ENCODE measurements at regions not wholly inside any gene's neighbourhood (a gene's known extent, or its start where the extent isn't known, plus 50 kb on each side); places are given as distances from the start of the nearest gene placed in this dataset.
A peak's percentile ranks its signal among the peaks of the same experiment; 100 is the strongest.

DNA sequence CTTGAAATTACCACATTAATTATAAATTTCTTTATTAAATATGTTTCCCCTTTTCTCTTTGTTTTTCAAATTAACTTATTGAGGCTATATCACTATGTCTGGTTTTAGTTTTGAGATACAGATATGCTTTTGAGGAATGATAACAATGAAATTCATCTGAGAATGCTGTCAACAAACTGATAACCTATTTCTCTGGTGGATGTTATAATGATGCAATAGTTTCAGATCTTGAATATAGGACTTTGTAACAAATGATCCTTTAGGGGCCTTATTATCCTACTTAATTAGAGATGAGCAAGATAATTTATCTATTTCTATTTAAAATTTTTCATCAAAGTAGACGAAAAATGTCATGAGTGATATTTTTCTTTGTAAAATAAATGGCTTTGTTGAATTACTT is 123.7 kb downstream of the MAGEB17 start (continued):
- TF ChIP-seq, protein P1, sequence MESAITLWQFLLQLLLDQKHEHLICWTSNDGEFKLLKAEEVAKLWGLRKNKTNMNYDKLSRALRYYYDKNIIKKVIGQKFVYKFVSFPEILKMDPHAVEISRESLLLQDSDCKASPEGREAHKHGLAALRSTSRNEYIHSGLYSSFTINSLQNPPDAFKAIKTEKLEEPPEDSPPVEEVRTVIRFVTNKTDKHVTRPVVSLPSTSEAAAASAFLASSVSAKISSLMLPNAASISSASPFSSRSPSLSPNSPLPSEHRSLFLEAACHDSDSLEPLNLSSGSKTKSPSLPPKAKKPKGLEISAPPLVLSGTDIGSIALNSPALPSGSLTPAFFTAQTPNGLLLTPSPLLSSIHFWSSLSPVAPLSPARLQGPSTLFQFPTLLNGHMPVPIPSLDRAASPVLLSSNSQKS (CRISPR knock-in tag; IDR thresholded peaks at IDR 0.05): no peak
- TF ChIP-seq ATF3 (IDR thresholded peaks at IDR 0.05) (peak; percentile 23; the same call in 1 of the 2 replicates), ATF3 (CRISPR knock-in tag; conservative IDR thresholded peaks at IDR 0.05) (no peak), JUND (IDR thresholded peaks at IDR 0.05; ENCODE audit: borderline replicate concordance, low read depth, low read length) (no peak), JUND (tag; IDR thresholded peaks at IDR 0.05; ENCODE audit: borderline replicate concordance, low read depth, low read length) (no peak), MCM2 (IDR thresholded peaks at IDR 0.05; ENCODE audit: low read depth) (no peak)

- CTCF ChIA-PET (ENCODE audit: low intra/inter-chr PET ratio): no interaction called here
- H3K4me2 ChIP-seq (ENCODE audit: insufficient read depth, low read length): no peak overlapping the region
- no peaks in the 10 kb centered on the region for H3K9me1 ChIP-seq (ENCODE audit: control insufficient read depth, insufficient read depth, low read length)
- DNase-seq (ENCODE audit: extremely low read depth in 1 of 4, low spot score in 3 of 4) (no peak), FAIRE-seq (no peak), ATAC-seq (no peak)
- intact Hi-C loops (cut with micrococcal nuclease) (no loop called here), in situ Hi-C loops (cut with MboI) (no loop called here)
- H3K4me1 ChIP-seq (replicated peaks in 1 of 2; ENCODE audit: control insufficient read depth in 2 of 2, insufficient read depth in 2 of 2, low read length in 2 of 2): no peaks in the 10 kb centered on the region
- no TSS peak for BruUV-seq (replicated peaks)
- H3K27me3 ChIP-seq (ENCODE audit: control insufficient read depth in 2 of 2, insufficient read depth in 2 of 2, low read length in 2 of 2): no peaks in the 10 kb centered on the region
- H3K79me2 ChIP-seq (ENCODE audit: control insufficient read depth, insufficient read depth, low read length): no peaks in the 10 kb centered on the region
- H3K36me3 ChIP-seq (ENCODE audit: control insufficient read depth, insufficient read depth, low read length): no peaks in the 10 kb centered on the region
- no peaks in the 10 kb centered on the region for H4K20me1 ChIP-seq (replicated peaks; ENCODE audit: control insufficient read depth, insufficient read depth, low read length)
- 0% methylated on average over 2 of the region's 2 CpGs for WGBS (ENCODE audit: insufficient coverage, low coverage, missing lambda C conversion rate)
- H2AFZ ChIP-seq (ENCODE audit: low read depth, low read length): no peak overlapping the region
- POLR2A ChIA-PET: no interaction called here
- H3K27ac ChIP-seq (ENCODE audit: extremely low read depth, low read depth, low read length): no peak overlapping the region
- TF ChIP-seq KLF13 (tag; IDR thresholded peaks at IDR 0.05; ENCODE audit: borderline replicate concordance, low read depth) (no peak), FOSL1 (tag; conservative IDR thresholded peaks at IDR 0.05) (no peak), MTF1 (CRISPR knock-in tag; IDR thresholded peaks at IDR 0.05; ENCODE audit: borderline replicate concordance) (no peak), BRCA1 (IDR thresholded peaks at IDR 0.05) (no peak), BRCA1 (CRISPR knock-in tag; IDR thresholded peaks at IDR 0.05) (no peak), ZNF282 (CRISPR knock-in tag; IDR thresholded peaks at IDR 0.05) (no peak), KHSRP (IDR thresholded peaks at IDR 0.05) (no peak), ETV5 (CRISPR knock-in tag; IDR thresholded peaks at IDR 0.05; ENCODE audit: low read depth) (no peak), SREBF1 (IDR thresholded peaks at IDR 0.05; ENCODE audit: borderline replicate concordance, low read depth, low read length) (no peak), RBM34 (IDR thresholded peaks at IDR 0.05; ENCODE audit: borderline replicate concordance, insufficient read depth, low read length) (no peak), ZNF785 (CRISPR knock-in tag; IDR thresholded peaks at IDR 0.05) (no peak), MAFG (tag; conservative IDR thresholded peaks at IDR 0.05) (no peak), PTBP1 (IDR thresholded peaks at IDR 0.05; ENCODE audit: low read depth, low read length) (no peak), FOXJ2 (tag; IDR thresholded peaks at IDR 0.05) (no peak), ZNF212 (CRISPR knock-in tag; IDR thresholded peaks at IDR 0.05) (no peak), SMAD2 (IDR thresholded peaks at IDR 0.05; ENCODE audit: low read depth, low read length) (no peak), ZNF274 (IDR thresholded peaks at IDR 0.05; ENCODE audit: borderline replicate concordance, low read depth, low read length) (no peak)
- H3K9me3 ChIP-seq (replicated peaks; ENCODE audit: control insufficient read depth, insufficient read depth, low read depth, low read length): no peaks in the 10 kb centered on the region
- no peak overlapping the region for H3K9ac ChIP-seq (ENCODE audit: insufficient read depth in 1 of 2, low read depth in 2 of 2, low read length in 2 of 2)
- no peak overlapping the region for H3K4me3 ChIP-seq
Measured at GRCh38 chrX:16300831-16301230, 133.6 kb downstream of the MAGEB17 start.
